ENCODE measurements at regions not wholly inside any gene's neighbourhood (a gene's known extent, or its start where the extent isn't known, plus 50 kb on each side); places are given as distances from the start of the nearest gene placed in this dataset.
A peak's percentile ranks its signal among the peaks of the same experiment; 100 is the strongest.

DNA sequence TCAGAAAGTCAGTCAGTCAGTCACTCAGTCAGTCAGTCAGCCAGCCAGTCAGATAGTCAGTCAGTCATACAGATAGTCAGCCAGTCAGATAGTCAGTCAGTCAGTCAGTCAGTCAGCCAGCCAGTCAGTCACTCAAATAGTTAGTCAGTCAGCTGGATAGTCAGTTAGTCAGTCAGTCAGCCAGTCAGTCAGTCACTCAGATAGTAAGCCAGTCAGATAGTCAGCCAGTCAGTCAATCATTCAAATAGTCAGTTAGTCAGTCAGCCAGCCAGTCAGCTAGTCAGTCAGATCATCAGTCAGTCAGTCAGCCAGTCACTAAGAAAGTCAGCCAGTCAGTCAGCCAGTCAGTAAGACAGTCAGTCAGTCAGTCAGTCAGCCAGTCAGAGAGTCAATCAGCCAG, 477.1 kb downstream of the AGTPBP1 start:
- H3K4me3 ChIP-seq (ENCODE audit: low read depth, low read length) = no peak overlapping the region
- H3K36me3 ChIP-seq (ENCODE audit: control insufficient read depth in 2 of 2, insufficient read depth in 1 of 2, low read length in 2 of 2) = no peaks in the 10 kb centered on the region
- CTCF ChIA-PET = interaction anchor here (0.6 kb wide), 1 partner anchor 476 kb away, joined by 4 read pairs; no protein-coding TSS in a partner anchor
- H3K9me3 ChIP-seq (ENCODE audit: control insufficient read depth, insufficient read depth, low read depth, low read length) = no peaks in the 10 kb centered on the region
- no peaks in the 10 kb centered on the region for H3K4me1 ChIP-seq (ENCODE audit: control insufficient read depth, insufficient read depth, low read length)
- no peak overlapping the region for H3K27ac ChIP-seq (ENCODE audit: extremely low read depth, low read depth, low read length)
- TF ChIP-seq, protein P1, sequence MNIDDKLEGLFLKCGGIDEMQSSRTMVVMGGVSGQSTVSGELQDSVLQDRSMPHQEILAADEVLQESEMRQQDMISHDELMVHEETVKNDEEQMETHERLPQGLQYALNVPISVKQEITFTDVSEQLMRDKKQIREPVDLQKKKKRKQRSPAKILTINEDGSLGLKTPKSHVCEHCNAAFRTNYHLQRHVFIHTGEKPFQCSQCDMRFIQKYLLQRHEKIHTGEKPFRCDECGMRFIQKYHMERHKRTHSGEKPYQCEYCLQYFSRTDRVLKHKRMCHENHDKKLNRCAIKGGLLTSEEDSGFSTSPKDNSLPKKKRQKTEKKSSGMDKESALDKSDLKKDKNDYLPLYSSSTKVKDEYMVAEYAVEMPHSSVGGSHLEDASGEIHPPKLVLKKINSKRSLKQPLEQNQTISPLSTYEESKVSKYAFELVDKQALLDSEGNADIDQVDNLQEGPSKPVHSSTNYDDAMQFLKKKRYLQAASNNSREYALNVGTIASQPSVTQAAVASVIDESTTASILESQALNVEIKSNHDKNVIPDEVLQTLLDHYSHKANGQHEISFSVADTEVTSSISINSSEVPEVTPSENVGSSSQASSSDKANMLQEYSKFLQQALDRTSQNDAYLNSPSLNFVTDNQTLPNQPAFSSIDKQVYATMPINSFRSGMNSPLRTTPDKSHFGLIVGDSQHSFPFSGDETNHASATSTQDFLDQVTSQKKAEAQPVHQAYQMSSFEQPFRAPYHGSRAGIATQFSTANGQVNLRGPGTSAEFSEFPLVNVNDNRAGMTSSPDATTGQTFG (tag by site-specific recombination; IDR thresholded peaks at IDR 0.05; ENCODE audit: borderline replicate concordance) = 0 out of 2 replicates have a peak, but pooled peaks have one; percentile 29
- 0 out of 2 replicates have a peak, but pooled peaks have one; percentile 7 for TF ChIP-seq ZNF266 (tag by site-specific recombination; IDR thresholded peaks at IDR 0.05; ENCODE audit: low read depth)
- TF ChIP-seq ZNF24 (tag by site-specific recombination; IDR thresholded peaks at IDR 0.05) = no peak
- TF ChIP-seq ZNF398 (tag by site-specific recombination; IDR thresholded peaks at IDR 0.05) = peak; percentile 8; the same call in 1 of the 2 replicates
- 0 out of 2 replicates have a peak, but pooled peaks have one; percentile 11 for TF ChIP-seq ZNF785 (tag by site-specific recombination; IDR thresholded peaks at IDR 0.05)
- POLR2A ChIA-PET = no interaction called here

- Histone ChIP-seq H3K36me3 (ENCODE audit: control insufficient read depth in 2 of 2, insufficient read depth in 1 of 2, low read length in 2 of 2) (no peaks in the 10 kb centered on the region), H3K9me3 (ENCODE audit: control insufficient read depth, insufficient read depth, low read depth, low read length) (no peaks in the 10 kb centered on the region), H3K27ac (ENCODE audit: extremely low read depth, low read depth, low read length) (no peak overlapping the region), H3K4me3 (ENCODE audit: low read depth, low read length) (no peak overlapping the region), H3K4me1 (ENCODE audit: control insufficient read depth, insufficient read depth, low read length) (no peaks in the 10 kb centered on the region)
- POLR2A ChIA-PET = interaction anchor here (0.6 kb wide), 1 partner anchor 862 kb away, joined by 4 read pairs; no protein-coding TSS in a partner anchor
- CTCF ChIA-PET = interaction anchor here (0.7 to 1.7 kb wide), 5 partner anchors 36 to 866 kb away, joined by 3 to 6 read pairs (median 5); no protein-coding TSS in a partner anchor
- TF ChIP-seq ZNF223 (tag by site-specific recombination; IDR thresholded peaks at IDR 0.05) (no peak), ZNF510 (tag by site-specific recombination; IDR thresholded peaks at IDR 0.05; ENCODE audit: insufficient replicate concordance) (no peak), ZNF10 (tag by site-specific recombination; IDR thresholded peaks at IDR 0.05) (no peak), ZBTB44 (tag by site-specific recombination; IDR thresholded peaks at IDR 0.05) (no peak), GFI1B (tag by site-specific recombination; IDR thresholded peaks at IDR 0.05) (no peak)
- TF ChIP-seq, protein P2, sequence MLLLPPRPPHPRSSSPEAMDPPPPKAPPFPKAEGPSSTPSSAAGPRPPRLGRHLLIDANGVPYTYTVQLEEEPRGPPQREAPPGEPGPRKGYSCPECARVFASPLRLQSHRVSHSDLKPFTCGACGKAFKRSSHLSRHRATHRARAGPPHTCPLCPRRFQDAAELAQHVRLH (tag by site-specific recombination; IDR thresholded peaks at IDR 0.05) = no peak
- TF ChIP-seq, protein P3, sequence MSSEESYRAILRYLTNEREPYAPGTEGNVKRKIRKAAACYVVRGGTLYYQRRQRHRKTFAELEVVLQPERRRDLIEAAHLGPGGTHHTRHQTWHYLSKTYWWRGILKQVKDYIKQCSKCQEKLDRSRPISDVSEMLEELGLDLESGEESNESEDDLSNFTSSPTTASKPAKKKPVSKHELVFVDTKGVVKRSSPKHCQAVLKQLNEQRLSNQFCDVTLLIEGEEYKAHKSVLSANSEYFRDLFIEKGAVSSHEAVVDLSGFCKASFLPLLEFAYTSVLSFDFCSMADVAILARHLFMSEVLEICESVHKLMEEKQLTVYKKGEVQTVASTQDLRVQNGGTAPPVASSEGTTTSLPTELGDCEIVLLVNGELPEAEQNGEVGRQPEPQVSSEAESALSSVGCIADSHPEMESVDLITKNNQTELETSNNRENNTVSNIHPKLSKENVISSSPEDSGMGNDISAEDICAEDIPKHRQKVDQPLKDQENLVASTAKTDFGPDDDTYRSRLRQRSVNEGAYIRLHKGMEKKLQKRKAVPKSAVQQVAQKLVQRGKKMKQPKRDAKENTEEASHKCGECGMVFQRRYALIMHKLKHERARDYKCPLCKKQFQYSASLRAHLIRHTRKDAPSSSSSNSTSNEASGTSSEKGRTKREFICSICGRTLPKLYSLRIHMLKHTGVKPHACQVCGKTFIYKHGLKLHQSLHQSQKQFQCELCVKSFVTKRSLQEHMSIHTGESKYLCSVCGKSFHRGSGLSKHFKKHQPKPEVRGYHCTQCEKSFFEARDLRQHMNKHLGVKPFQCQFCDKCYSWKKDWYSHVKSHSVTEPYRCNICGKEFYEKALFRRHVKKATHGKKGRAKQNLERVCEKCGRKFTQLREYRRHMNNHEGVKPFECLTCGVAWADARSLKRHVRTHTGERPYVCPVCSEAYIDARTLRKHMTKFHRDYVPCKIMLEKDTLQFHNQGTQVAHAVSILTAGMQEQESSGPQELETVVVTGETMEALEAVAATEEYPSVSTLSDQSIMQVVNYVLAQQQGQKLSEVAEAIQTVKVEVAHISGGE (tag by site-specific recombination; conservative IDR thresholded peaks at IDR 0.05; ENCODE audit: low read depth) = no peak
Measured at GRCh38 chr9:85263288-85263687, 478.5 kb downstream of the AGTPBP1 start.
